Activated CD8-positive, alpha-beta T cell treated with anti-CD3 and anti-CD28 coated beads for 36 hours (primary cell): ENCODE measurements at regions not wholly inside any gene's neighbourhood (a gene's known extent, or its start where the extent isn't known, plus 50 kb on each side); places are given as distances from the start of the nearest gene placed in this dataset.

Experiments
- ATAC-seq: fragments of 200-7000 bp; cut with Tn5 transposase; one replicate; pipeline ENCODE4 v1.10.0; 2021; ENCODE audit warnings: mild to moderate bottlenecking, moderate library complexity
- CTCF ChIA-PET: fragments of 350-600 bp; sonication (Branson Sonifier 250); formaldehyde crosslinking; loops from one replicate; lab custom pipeline; 2021; ENCODE audit warnings: antibody characterized with exemption; lab: Charles Lee
- POLR2A ChIA-PET: fragments of 350-600 bp; sonication (Branson Sonifier 250); formaldehyde crosslinking; loops from one replicate; lab custom pipeline; 2021; ENCODE audit warnings: antibody characterized with exemption; lab: Charles Lee
- DNase-seq: peaks from one replicate; pipeline ENCODE4 v3.0.0-alpha.2; 2020
- H3K27ac Mint-ChIP-seq: one replicate; pipeline ENCODE4 v1.8.0; 2021; ENCODE audit warnings: mild to moderate bottlenecking, mixed read lengths
- H3K27me3 Mint-ChIP-seq: one replicate; pipeline ENCODE4 v1.8.0; 2021; ENCODE audit warnings: mixed read lengths
- H3K36me3 Mint-ChIP-seq: one replicate; pipeline ENCODE4 v1.8.0; 2021; ENCODE audit warnings: low read depth, mixed read lengths
- H3K4me1 Mint-ChIP-seq: one replicate; pipeline ENCODE4 v1.8.0; 2021; ENCODE audit warnings: low read depth, mixed read lengths
- H3K4me3 Mint-ChIP-seq: one replicate; pipeline ENCODE4 v1.8.0; 2021; ENCODE audit warnings: mild to moderate bottlenecking, moderate library complexity, mixed read lengths
- H3K9me3 Mint-ChIP-seq: one replicate; pipeline ENCODE4 v1.8.0; 2021; ENCODE audit warnings: mixed read lengths
- CTCF ChIP-seq: fragments of 200-600 bp; IDR thresholded peaks from one replicate; pipeline ENCODE4 v1.8.0; 2022; ENCODE audit warnings: antibody characterized with exemption, mild to moderate bottlenecking
- intact Hi-C: fragments of 100-400 bp; cut with micrococcal nuclease; formaldehyde crosslinking; loops from one replicate; pipeline ENCODE4 v1.10.0; 2022

GRCh38 chr11:15419696-15420095 lies 305.0 kb downstream of the INSC start:
- Mint-ChIP-seq H3K36me3 (no peaks in the 10 kb centered on the region), H3K4me3 (no peak overlapping the region), H3K4me1 (no peaks in the 10 kb centered on the region), H3K27me3 (peaks cover 1% of the 10 kb centered on the region), H3K27ac (no peak overlapping the region), H3K9me3 (no peaks in the 10 kb centered on the region)
- CTCF ChIA-PET, result no interaction called here
- POLR2A ChIA-PET, result no interaction called here
- DNase-seq (no peak), ATAC-seq (no peak)
- TF ChIP-seq CTCF, result no peak
- intact Hi-C loops, result no loop called here

GRCh38 chr11:15430381-15430780 lies 315.7 kb downstream of the INSC start:
- H3K4me3 Mint-ChIP-seq, result no peak overlapping the region
- TF ChIP-seq CTCF, result no peak
- ATAC-seq, result no peak
- H3K27me3 Mint-ChIP-seq, result no peaks in the 10 kb centered on the region
- intact Hi-C loops, result no loop called here
- peaks cover 2% of the 10 kb centered on the region for H3K9me3 Mint-ChIP-seq
- no peaks in the 10 kb centered on the region for H3K4me1 Mint-ChIP-seq
- CTCF ChIA-PET, result no interaction called here
- DNase-seq, result no peak
- no peaks in the 10 kb centered on the region for H3K36me3 Mint-ChIP-seq
- POLR2A ChIA-PET, result no interaction called here
- H3K27ac Mint-ChIP-seq, result no peak overlapping the region

GRCh38 chr11:15434529-15434928 lies 319.8 kb downstream of the INSC start:
- Mint-ChIP-seq H3K9me3 (no peaks in the 10 kb centered on the region), H3K27ac (no peak overlapping the region), H3K36me3 (no peaks in the 10 kb centered on the region), H3K4me3 (no peak overlapping the region), H3K4me1 (no peaks in the 10 kb centered on the region), H3K27me3 (no peaks in the 10 kb centered on the region)
- TF ChIP-seq CTCF, result no peak
- no peak for ATAC-seq
- intact Hi-C loops, result no loop called here
- ChIA-PET POLR2A (no interaction called here), CTCF (interaction anchor here (0.9 kb wide), 1 partner anchor 8 kb away, joined by 3 read pairs; no protein-coding TSS in a partner anchor)
- DNase-seq, result no peak

GRCh38 chr11:15446315-15446714 lies 331.6 kb downstream of the INSC start:
- no peak for TF ChIP-seq CTCF
- intact Hi-C loops, result no loop called here

GRCh38 chr11:15446929-15447328 lies 332.2 kb downstream of the INSC start:
- Mint-ChIP-seq H3K27ac (no peak overlapping the region), H3K4me1 (no peaks in the 10 kb centered on the region), H3K27me3 (peaks cover 3% of the 10 kb centered on the region), H3K36me3 (no peaks in the 10 kb centered on the region), H3K9me3 (no peaks in the 10 kb centered on the region), H3K4me3 (no peak overlapping the region)
- POLR2A ChIA-PET, result no interaction called here
- CTCF ChIA-PET, result no interaction called here
- intact Hi-C loops, result no loop called here
- ATAC-seq (no peak), DNase-seq (no peak)
- no peak for TF ChIP-seq CTCF

More at GRCh38 chr11:15446315-15446714, 331.6 kb downstream of the INSC start:
- H3K36me3 Mint-ChIP-seq, result no peaks in the 10 kb centered on the region
- CTCF ChIA-PET, result no interaction called here
- no peak overlapping the region for H3K4me3 Mint-ChIP-seq
- H3K27ac Mint-ChIP-seq, result no peak overlapping the region
- no peaks in the 10 kb centered on the region for H3K9me3 Mint-ChIP-seq
- POLR2A ChIA-PET, result no interaction called here
- DNase-seq, result no peak
- no peaks in the 10 kb centered on the region for H3K4me1 Mint-ChIP-seq
- H3K27me3 Mint-ChIP-seq, result peaks cover 3% of the 10 kb centered on the region
- no peak for ATAC-seq
